Mammary epithelial cell (primary cell): ENCODE measurements at regions not wholly inside any gene's neighbourhood (a gene's known extent, or its start where the extent isn't known, plus 50 kb on each side); places are given as distances from the start of the nearest gene placed in this dataset.

Experiments used
- CTCF ChIP-seq, 2 donors: IDR thresholded peaks in 1 of 2; conservative IDR thresholded peaks in 1 of 2; 2 replicates each; pipeline ENCODE4 v1.5.1; 2011 to 2012; ENCODE audit warnings: inconsistent platforms in 2 of 2, low read length in 2 of 2, mild to moderate bottlenecking in 2 of 2, control low read depth in 1 of 2, low read depth in 1 of 2; ENCODE audit not compliant: insufficient read depth in 1 of 2; ENCODE audit errors: extremely low read depth in 1 of 2
- EZH2 ChIP-seq: IDR thresholded peaks from 2 replicates; pipeline ENCODE4 v1.6.1; 2012; ENCODE audit warnings: low read length, inconsistent platforms, borderline replicate concordance

- no peak for TF ChIP-seq CTCF (conservative IDR thresholded peaks at IDR 0.05 in 1 of 2, IDR thresholded peaks at IDR 0.05 in 1 of 2; ENCODE audit: extremely low read depth in 1 of 2, insufficient read depth in 1 of 2, low read depth in 1 of 2, low read length in 2 of 2)
- no peak for TF ChIP-seq EZH2
These were observed 80.3 kb downstream of the EBLN1 start for GRCh38 chr10:22137542-22137941.
